ENCODE measurements at regions not wholly inside any gene's neighbourhood (a gene's known extent, or its start where the extent isn't known, plus 50 kb on each side); places are given as distances from the start of the nearest gene placed in this dataset.

DNA sequence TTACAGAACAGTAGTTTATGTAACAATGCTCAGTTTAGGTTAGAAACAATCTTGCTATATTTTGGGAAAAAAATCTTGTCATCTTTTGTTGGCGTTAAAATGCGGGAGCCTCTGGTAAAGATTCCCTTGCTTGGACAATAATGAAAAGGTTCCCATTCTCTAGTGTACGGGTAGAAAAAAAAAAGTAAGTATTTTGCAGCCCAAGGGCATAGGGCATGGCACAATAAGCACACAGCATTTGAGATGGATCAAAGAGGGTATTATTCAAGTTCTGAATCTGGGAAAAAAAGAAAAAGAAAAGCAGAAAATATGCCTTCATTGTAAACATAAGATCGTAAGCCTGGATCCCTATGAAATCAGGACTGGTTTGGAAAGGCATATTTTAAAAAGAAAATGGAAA lies 408.6 kb upstream of the ROBO2 start:
- no peak for TF ChIP-seq CTCF (conservative IDR thresholded peaks at IDR 0.05)
- TF ChIP-seq EZH2 (IDR thresholded peaks at IDR 0.05; ENCODE audit: low read depth), result no peak

Data from PC-9 (cell line).